Hepatocyte (in vitro differentiated cells): ENCODE measurements at regions not wholly inside any gene's neighbourhood (a gene's known extent, or its start where the extent isn't known, plus 50 kb on each side); places are given as distances from the start of the nearest gene placed in this dataset.

Experiments
- DNase-seq: peaks from one replicate; pipeline ENCODE4 v3.0.0-alpha.2; 2016; ENCODE audit warnings: low spot score
- H2AFZ ChIP-seq: fragments of 200-600 bp; sonication (generic); 2 replicates; pipeline ENCODE4 v1.6.0; 2016; ENCODE audit warnings: antibody characterized with exemption, mild to moderate bottlenecking
- H3K27ac ChIP-seq: fragments of 200-600 bp; sonication (generic); 2 replicates; pipeline ENCODE4 v1.5.1; 2016; ENCODE audit warnings: mild to moderate bottlenecking
- H3K27me3 ChIP-seq: fragments of 200-600 bp; sonication (generic); 2 replicates; pipeline ENCODE4 v1.6.1; 2016
- H3K36me3 ChIP-seq: fragments of 200-600 bp; sonication (generic); replicated peaks from 2 replicates; pipeline ENCODE4 v1.5.1; 2016; ENCODE audit warnings: low read depth; ENCODE audit not compliant: insufficient read depth
- H3K4me1 ChIP-seq: fragments of 200-600 bp; sonication (generic); 2 replicates; pipeline ENCODE4 v1.5.1; 2016; ENCODE audit warnings: mild to moderate bottlenecking, moderate library complexity; ENCODE audit not compliant: insufficient read depth
- H3K4me2 ChIP-seq: fragments of 200-600 bp; sonication (generic); 2 replicates; pipeline ENCODE4 v1.6.0; 2016
- H3K4me3 ChIP-seq: fragments of 200-600 bp; sonication (generic); 2 replicates; pipeline ENCODE4 v1.5.1; 2016; ENCODE audit warnings: mild to moderate bottlenecking
- H3K79me2 ChIP-seq: fragments of 200-600 bp; sonication (generic); 2 replicates; pipeline ENCODE4 v1.6.0; 2017; ENCODE audit warnings: mild to moderate bottlenecking
- H3K9me2 ChIP-seq: fragments of 200-600 bp; sonication (generic); replicated peaks from 2 replicates; pipeline ENCODE4 v1.6.0; 2017; ENCODE audit warnings: mild to moderate bottlenecking; ENCODE audit not compliant: insufficient read depth
- H3K9me3 ChIP-seq: fragments of 200-600 bp; sonication (generic); 2 replicates; pipeline ENCODE4 v1.5.1; 2016; ENCODE audit warnings: low read depth, mild to moderate bottlenecking
- H4K20me1 ChIP-seq: fragments of 200-600 bp; sonication (generic); 2 replicates; pipeline ENCODE4 v1.6.0; 2016; ENCODE audit warnings: mild to moderate bottlenecking; ENCODE audit not compliant: insufficient read depth, poor library complexity, severe bottlenecking
- EZH2 ChIP-seq: fragments of 200-600 bp; sonication (generic); IDR thresholded peaks from 2 replicates; pipeline ENCODE4 v1.6.1; 2016; ENCODE audit warnings: antibody characterized with exemption, mild to moderate bottlenecking, borderline replicate concordance
- EZH2phosphoT487 ChIP-seq: fragments of 200-600 bp; sonication (generic); IDR thresholded peaks from one replicate; pipeline ENCODE4 v1.6.1; 2018; ENCODE audit warnings: antibody characterized with exemption, mild to moderate bottlenecking, low read depth, moderate library complexity; ENCODE audit not compliant: unreplicated experiment, severe bottlenecking
- WGBS: methylation state at CpG from one replicate; pipeline ENCODE4 v1.1.6; 2016; ENCODE audit warnings: low lambda C conversion rate; ENCODE audit errors: missing lambda C conversion rate; 5-methylcytosine and 5-hydroxymethylcytosine counted together
- TF ChIP-seq, protein P1 (sequence below): fragments of 200-600 bp; sonication (generic); IDR thresholded peaks from 2 replicates; pipeline ENCODE4 v1.5.1; 2016; ENCODE audit warnings: antibody characterized with exemption, mild to moderate bottlenecking; ENCODE audit not compliant: poor library complexity

DNA sequence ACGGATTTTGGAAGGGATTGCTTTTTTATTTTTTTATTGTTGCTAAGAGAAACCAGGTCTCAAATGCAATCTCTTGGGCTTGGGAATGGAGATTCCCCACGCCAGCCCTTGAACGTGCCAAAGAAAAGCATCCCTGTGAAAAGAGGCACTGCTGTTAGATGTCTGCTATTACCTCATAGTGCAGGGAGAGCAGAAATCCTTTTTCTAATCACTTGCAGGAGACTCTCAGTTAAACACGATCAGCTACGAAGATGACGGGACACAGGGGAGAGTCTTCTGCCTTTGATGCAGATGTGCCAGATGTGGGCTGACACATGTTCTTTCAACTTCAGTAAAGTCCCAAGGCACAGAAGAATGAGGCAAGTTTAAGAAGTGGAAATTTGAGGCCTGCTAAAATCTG lies 381.6 kb upstream of the TRIB2 start:
- H3K27ac ChIP-seq, result no peak overlapping the region
- no peaks in the 10 kb centered on the region for H3K9me3 ChIP-seq
- no peak for DNase-seq
- peaks cover 11% of the 10 kb centered on the region for H3K4me1 ChIP-seq
- H4K20me1 ChIP-seq, result no peaks in the 10 kb centered on the region
- peak overlapping the region; percentile 20 for H3K4me2 ChIP-seq
- no peaks in the 10 kb centered on the region for H3K79me2 ChIP-seq
- H2AFZ ChIP-seq, result no peak overlapping the region
- 41% methylated on average over 6 of the region's 6 CpGs for WGBS
- no peaks in the 10 kb centered on the region for H3K27me3 ChIP-seq
- H3K36me3 ChIP-seq, result no peaks in the 10 kb centered on the region
- TF ChIP-seq EZH2 (no peak), EZH2phosphoT487 (no peak)
- TF ChIP-seq, protein P1, sequence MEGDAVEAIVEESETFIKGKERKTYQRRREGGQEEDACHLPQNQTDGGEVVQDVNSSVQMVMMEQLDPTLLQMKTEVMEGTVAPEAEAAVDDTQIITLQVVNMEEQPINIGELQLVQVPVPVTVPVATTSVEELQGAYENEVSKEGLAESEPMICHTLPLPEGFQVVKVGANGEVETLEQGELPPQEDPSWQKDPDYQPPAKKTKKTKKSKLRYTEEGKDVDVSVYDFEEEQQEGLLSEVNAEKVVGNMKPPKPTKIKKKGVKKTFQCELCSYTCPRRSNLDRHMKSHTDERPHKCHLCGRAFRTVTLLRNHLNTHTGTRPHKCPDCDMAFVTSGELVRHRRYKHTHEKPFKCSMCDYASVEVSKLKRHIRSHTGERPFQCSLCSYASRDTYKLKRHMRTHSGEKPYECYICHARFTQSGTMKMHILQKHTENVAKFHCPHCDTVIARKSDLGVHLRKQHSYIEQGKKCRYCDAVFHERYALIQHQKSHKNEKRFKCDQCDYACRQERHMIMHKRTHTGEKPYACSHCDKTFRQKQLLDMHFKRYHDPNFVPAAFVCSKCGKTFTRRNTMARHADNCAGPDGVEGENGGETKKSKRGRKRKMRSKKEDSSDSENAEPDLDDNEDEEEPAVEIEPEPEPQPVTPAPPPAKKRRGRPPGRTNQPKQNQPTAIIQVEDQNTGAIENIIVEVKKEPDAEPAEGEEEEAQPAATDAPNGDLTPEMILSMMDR, result no peak
- H3K4me3 ChIP-seq, result no peak overlapping the region
- H3K9me2 ChIP-seq, result no peaks in the 10 kb centered on the region

DNA sequence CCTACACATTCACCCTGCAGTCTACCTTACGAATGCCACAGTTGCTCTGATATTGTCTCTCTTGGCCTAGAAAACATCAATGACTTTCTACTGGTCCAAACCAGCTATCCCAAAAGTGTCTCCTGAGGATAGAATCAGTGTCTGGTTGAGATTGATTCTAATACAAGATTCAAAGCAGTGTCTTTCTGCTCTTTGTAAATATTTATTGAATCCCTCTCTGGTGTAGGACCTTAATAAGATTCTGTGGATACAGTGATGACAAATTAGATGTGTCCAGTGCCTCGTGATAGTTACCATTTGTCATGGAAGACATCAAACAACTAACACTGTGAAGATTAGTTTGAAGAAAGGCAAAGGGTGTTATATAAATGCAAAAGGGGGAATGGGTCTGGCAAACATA lies 380.7 kb upstream of the TRIB2 start:
- 85% methylated on average over 2 of the region's 2 CpGs for WGBS

DNA sequence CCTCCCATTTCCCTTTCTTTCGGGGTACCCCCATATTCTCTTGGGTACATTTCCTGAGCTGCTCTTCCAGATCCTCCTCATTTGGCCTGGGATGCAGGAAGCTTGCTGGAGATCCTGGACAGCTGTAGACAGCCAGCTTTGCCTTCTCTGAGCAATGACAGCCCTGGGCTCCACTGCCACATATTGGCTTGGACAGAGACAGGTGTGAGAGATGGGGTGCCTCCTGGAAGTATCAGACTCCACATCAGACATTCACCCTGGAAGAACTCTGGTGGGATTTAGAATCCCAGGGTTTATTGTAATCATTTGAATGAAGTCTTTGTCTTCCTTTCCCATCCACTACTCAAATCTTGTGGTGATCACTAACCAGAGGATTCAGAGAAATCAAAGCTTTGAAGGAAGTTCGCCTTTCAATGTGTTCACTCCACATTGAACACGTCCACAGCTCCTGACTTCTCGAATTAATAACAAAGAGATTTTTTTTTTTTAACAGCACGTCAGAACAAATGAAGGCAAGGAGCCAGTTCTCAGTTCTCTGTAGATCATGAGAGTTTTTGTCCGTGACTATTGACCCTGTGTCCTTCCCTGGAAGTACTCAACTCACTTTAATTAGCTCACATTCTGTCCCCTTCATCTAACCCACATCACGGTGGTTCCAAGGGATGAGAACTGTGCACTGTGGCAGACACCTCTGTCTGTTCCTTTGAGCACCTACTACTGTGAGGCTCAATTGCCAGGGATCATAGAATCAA lies 377.6 kb upstream of the TRIB2 start:
- no peak overlapping the region for H3K27ac ChIP-seq
- H3K27me3 ChIP-seq, result no peaks in the 10 kb centered on the region
- peaks cover 11% of the 10 kb centered on the region for H3K4me1 ChIP-seq
- H3K79me2 ChIP-seq, result no peaks in the 10 kb centered on the region
- no peaks in the 10 kb centered on the region for H4K20me1 ChIP-seq
- H3K4me2 ChIP-seq, result no peak overlapping the region
- no peaks in the 10 kb centered on the region for H3K36me3 ChIP-seq
- H2AFZ ChIP-seq, result no peak overlapping the region
- TF ChIP-seq EZH2phosphoT487 (no peak), EZH2 (no peak)
- TF ChIP-seq, protein P1, result no peak
- DNase-seq, result no peak
- no peak overlapping the region for H3K4me3 ChIP-seq
- no peaks in the 10 kb centered on the region for H3K9me2 ChIP-seq
- H3K9me3 ChIP-seq, result no peaks in the 10 kb centered on the region
- 94% methylated on average over 7 of the region's 7 CpGs for WGBS

More for the DNA sequence above, 380.7 kb upstream of the TRIB2 start:
- TF ChIP-seq, protein P1, result no peak
- TF ChIP-seq EZH2phosphoT487 (no peak), EZH2 (no peak)
- no peak for DNase-seq
- Histone ChIP-seq H3K4me2 (no peak overlapping the region), H3K4me3 (no peak overlapping the region), H3K4me1 (peaks cover 11% of the 10 kb centered on the region), H3K9me3 (no peaks in the 10 kb centered on the region), H3K27ac (no peak overlapping the region), H2AFZ (no peak overlapping the region), H3K27me3 (no peaks in the 10 kb centered on the region), H4K20me1 (no peaks in the 10 kb centered on the region), H3K9me2 (no peaks in the 10 kb centered on the region), H3K36me3 (no peaks in the 10 kb centered on the region), H3K79me2 (no peaks in the 10 kb centered on the region)

DNA sequence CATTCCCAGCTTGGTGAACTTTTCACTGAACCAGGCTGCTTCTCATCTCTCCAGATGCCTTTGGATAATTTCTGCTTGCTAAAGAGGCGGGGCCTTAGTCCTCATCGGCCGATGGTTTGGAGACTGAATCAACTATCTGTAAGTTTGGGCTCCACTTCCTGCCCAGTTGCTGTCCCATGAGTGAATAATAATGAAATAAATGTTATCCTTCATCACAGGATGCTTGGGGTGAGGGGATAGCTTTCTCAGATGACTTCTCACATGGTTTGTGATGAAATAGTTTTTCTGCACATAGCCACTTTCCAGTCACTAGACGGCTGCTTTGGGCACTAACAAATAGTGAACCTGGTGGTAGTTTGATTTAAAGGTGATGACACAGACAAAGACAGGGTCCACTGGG lies 376.6 kb upstream of the TRIB2 start:
- Histone ChIP-seq H3K9me2 (no peaks in the 10 kb centered on the region), H3K4me3 (no peak overlapping the region), H3K4me2 (no peak overlapping the region), H3K36me3 (no peaks in the 10 kb centered on the region), H3K27ac (no peak overlapping the region), H3K27me3 (no peaks in the 10 kb centered on the region), H3K9me3 (no peaks in the 10 kb centered on the region), H3K4me1 (peaks cover 2% of the 10 kb centered on the region), H4K20me1 (no peaks in the 10 kb centered on the region), H2AFZ (no peak overlapping the region), H3K79me2 (no peaks in the 10 kb centered on the region)
- TF ChIP-seq EZH2 (no peak), EZH2phosphoT487 (no peak)
- TF ChIP-seq, protein P1, result no peak
- WGBS, result 68% methylated on average over 4 of the region's 4 CpGs
- no peak for DNase-seq
